H1 (cell line): ENCODE measurements at regions not wholly inside any gene's neighbourhood (a gene's known extent, or its start where the extent isn't known, plus 50 kb on each side); places are given as distances from the start of the nearest gene placed in this dataset.
"Not testable (repeated sequence)": the region's sequence is repeated elsewhere in the genome, so short reads cannot be mapped to it uniquely, and the experiment has no call there.

Experiments used
- CBX5 ChIP-seq: fragments of 300-800, 300-1000 bp; sonication (generic); IDR thresholded peaks from 2 replicates; pipeline ENCODE4 v1.7.1; 2016; ENCODE audit warnings: antibody characterized with exemption, low read length, low read depth
- EP300 ChIP-seq, 2 experiments: IDR thresholded peaks; 1 replicate in 1 of 2; 2 replicates in 1 of 2; pipeline ENCODE4 v1.6.1; 2011 to 2012; ENCODE audit warnings: low read depth in 2 of 2, low read length in 2 of 2, mild to moderate bottlenecking in 2 of 2, borderline replicate concordance in 1 of 2, inconsistent platforms in 1 of 2, moderate library complexity in 1 of 2
- GTF2F1 ChIP-seq: IDR thresholded peaks from 2 replicates; pipeline ENCODE4 v1.6.1; 2012; ENCODE audit warnings: low read depth, low read length, improper control_type of control experiment, borderline replicate concordance
- HDAC6 ChIP-seq: IDR thresholded peaks from one replicate; pipeline ENCODE4 v1.7.1; 2012; ENCODE audit warnings: low read depth, mild to moderate bottlenecking, inconsistent platforms, low read length, moderate library complexity
- JUN ChIP-seq: IDR thresholded peaks from 2 replicates; pipeline ENCODE4 v1.6.1; 2011; ENCODE audit warnings: low read depth, mild to moderate bottlenecking, improper control_type of control experiment, low read length
- POLR2A ChIP-seq, 2 experiments: IDR thresholded peaks; 1 replicate in 1 of 2; 2 replicates in 1 of 2; pipeline ENCODE4 v1.6.1; 2011; ENCODE audit warnings: low read depth in 2 of 2, low read length in 2 of 2, mild to moderate bottlenecking in 2 of 2; ENCODE audit errors: control extremely low read depth in 1 of 2
- SP1 ChIP-seq: IDR thresholded peaks from 2 replicates; pipeline ENCODE4 v1.6.1; 2011; ENCODE audit warnings: low read depth, low read length
- SP2 ChIP-seq: IDR thresholded peaks from 2 replicates; pipeline ENCODE4 v1.6.1; 2012; ENCODE audit warnings: mild to moderate bottlenecking, low read length, inconsistent platforms
- SRF ChIP-seq: IDR thresholded peaks from 2 replicates; pipeline ENCODE4 v1.6.1; 2011; ENCODE audit warnings: mild to moderate bottlenecking, low read depth, low read length, moderate library complexity
- TAF1 ChIP-seq: IDR thresholded peaks from 2 replicates; pipeline ENCODE4 v1.6.1; 2011; ENCODE audit warnings: mild to moderate bottlenecking, low read depth, low read length
- TCF12 ChIP-seq: IDR thresholded peaks from 2 replicates; pipeline ENCODE4 v1.6.1; 2011; ENCODE audit warnings: low read depth, mild to moderate bottlenecking, low read length
- USF2 ChIP-seq: IDR thresholded peaks from 2 replicates; pipeline ENCODE4 v1.6.1; 2011; ENCODE audit warnings: low read length, improper control_type of control experiment
- TF ChIP-seq, protein P1 (sequence below), 3 experiments: IDR thresholded peaks; 1 replicate in 2 of 3; 2 replicates in 1 of 3; pipeline versions ENCODE4 v1.5.1 to v1.6.1; 2011; ENCODE audit warnings: low read length in 3 of 3, mild to moderate bottlenecking in 3 of 3, inconsistent platforms in 2 of 3, low read depth in 1 of 3, moderate library complexity in 1 of 3; ENCODE audit not compliant: insufficient read depth in 1 of 3; ENCODE audit errors: control extremely low read depth in 1 of 3
- TF ChIP-seq, protein P2 (sequence below): IDR thresholded peaks from 2 replicates; pipeline ENCODE4 v1.6.1; 2012; ENCODE audit warnings: low read length, inconsistent platforms

DNA sequence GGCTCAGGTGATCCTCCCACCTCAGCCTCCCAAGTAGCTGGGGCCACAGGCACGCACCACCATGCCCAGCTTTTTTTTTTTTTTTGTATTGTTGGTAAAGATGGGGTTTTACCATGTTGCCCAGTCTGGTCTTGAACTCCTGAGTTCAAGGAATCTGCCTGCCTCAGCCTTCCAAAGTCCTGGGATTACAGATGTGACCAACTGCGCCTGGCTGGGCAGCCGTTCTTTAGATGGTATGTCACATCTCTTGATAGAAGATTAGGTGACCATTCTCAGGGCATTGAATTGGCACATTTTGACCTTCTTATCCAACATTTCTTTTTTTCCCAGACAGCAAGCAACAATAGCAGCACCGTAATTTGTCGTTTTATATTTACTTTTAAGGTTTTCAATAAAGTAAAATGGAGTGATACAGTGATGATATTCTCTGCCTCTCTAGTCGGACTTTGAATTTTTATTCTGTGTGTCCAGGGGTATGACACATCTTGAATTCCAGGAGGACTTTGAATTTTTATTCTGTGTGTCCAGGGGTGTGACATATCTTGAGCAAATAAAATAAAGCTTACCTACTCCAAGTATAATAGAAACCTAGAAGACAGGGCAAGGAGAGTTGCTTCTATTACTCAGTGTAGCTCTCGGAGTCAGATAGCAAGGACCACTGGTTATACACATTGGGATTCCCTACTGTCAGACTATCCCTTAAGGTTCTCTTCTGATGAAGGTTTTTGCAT, 282.4 kb upstream of the NOTCH2NLA start:
- TF ChIP-seq POLR2A (IDR thresholded peaks at IDR 0.05; ENCODE audit: control extremely low read depth in 1 of 2, low read depth in 2 of 2, low read length in 2 of 2); SP2; EP300 (IDR thresholded peaks at IDR 0.05; ENCODE audit: borderline replicate concordance in 1 of 2, low read depth in 2 of 2, low read length in 2 of 2); TAF1; HDAC6; GTF2F1; TCF12; USF2; CBX5; SP1; SRF; JUN: not testable (repeated sequence)
- TF ChIP-seq, protein P1, sequence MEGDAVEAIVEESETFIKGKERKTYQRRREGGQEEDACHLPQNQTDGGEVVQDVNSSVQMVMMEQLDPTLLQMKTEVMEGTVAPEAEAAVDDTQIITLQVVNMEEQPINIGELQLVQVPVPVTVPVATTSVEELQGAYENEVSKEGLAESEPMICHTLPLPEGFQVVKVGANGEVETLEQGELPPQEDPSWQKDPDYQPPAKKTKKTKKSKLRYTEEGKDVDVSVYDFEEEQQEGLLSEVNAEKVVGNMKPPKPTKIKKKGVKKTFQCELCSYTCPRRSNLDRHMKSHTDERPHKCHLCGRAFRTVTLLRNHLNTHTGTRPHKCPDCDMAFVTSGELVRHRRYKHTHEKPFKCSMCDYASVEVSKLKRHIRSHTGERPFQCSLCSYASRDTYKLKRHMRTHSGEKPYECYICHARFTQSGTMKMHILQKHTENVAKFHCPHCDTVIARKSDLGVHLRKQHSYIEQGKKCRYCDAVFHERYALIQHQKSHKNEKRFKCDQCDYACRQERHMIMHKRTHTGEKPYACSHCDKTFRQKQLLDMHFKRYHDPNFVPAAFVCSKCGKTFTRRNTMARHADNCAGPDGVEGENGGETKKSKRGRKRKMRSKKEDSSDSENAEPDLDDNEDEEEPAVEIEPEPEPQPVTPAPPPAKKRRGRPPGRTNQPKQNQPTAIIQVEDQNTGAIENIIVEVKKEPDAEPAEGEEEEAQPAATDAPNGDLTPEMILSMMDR (IDR thresholded peaks at IDR 0.05; ENCODE audit: control extremely low read depth in 1 of 3, insufficient read depth in 1 of 3, low read depth in 1 of 3, low read length in 3 of 3) = not testable (repeated sequence)
- TF ChIP-seq, protein P2, sequence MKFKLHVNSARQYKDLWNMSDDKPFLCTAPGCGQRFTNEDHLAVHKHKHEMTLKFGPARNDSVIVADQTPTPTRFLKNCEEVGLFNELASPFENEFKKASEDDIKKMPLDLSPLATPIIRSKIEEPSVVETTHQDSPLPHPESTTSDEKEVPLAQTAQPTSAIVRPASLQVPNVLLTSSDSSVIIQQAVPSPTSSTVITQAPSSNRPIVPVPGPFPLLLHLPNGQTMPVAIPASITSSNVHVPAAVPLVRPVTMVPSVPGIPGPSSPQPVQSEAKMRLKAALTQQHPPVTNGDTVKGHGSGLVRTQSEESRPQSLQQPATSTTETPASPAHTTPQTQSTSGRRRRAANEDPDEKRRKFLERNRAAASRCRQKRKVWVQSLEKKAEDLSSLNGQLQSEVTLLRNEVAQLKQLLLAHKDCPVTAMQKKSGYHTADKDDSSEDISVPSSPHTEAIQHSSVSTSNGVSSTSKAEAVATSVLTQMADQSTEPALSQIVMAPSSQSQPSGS = not testable (repeated sequence)
